LoVo (cell line): ENCODE measurements at regions not wholly inside any gene's neighbourhood (a gene's known extent, or its start where the extent isn't known, plus 50 kb on each side); places are given as distances from the start of the nearest gene placed in this dataset.
"Not testable (repeated sequence)": the region's sequence is repeated elsewhere in the genome, so short reads cannot be mapped to it uniquely, and the experiment has no call there.

ENCODE experiments used
- DNase-seq: peaks from one replicate; pipeline ENCODE4 v3.0.0-alpha.2; 2016; ENCODE audit warnings: low spot score

- no peak for DNase-seq
These were observed 76.4 kb upstream of the TBL1X start for GRCh38 chrX:9388450-9388849.

- no peak for DNase-seq
These were observed 74.7 kb upstream of the TBL1X start for GRCh38 chrX:9390121-9390520.

GRCh38 chrX:9390693-9391368, 74.0 kb upstream of the TBL1X start:
- no peak for DNase-seq

DNA sequence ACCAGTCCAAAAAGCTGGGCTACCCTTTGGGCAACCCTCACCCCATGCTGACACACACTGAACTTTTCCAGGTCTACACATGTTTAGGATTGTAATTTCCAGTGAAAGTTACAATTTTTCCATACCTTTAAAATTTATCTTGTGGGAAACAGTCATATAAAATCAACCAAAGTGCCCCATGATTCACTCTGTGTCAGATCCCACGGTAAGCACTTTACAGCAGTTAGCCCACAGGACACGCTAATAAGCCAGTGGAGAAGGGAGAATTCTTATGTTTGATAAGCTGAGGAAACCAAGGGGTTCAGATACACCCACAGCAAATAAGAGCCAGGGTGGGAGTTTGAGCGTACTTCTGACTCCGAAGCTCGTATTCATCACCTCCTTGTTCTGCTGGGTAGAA, 72.4 kb upstream of the TBL1X start:
- no peak for DNase-seq

DNA sequence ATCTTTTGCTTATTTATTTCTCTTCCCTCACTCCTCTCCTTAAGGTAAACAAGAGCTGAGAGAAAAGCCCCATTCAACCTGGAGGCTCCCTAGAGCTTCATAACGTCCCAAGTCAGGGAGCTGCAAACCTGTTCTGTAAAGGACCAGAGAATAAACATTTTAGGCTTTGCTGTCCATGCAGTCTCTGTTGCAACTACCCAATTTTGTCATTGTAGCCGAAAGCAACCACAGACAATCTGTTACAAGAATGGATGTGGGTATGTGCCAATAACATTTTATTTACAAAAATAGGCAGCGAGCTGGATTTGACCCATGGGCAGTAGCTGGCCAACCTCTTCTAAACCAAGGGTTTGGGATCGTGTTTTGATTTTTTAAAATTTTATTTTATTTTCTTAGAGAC, 71.3 kb upstream of the TBL1X start:
- no peak for DNase-seq

GRCh38 chrX:9394212-9394611, 70.6 kb upstream of the TBL1X start:
- DNase-seq, result no peak

DNA sequence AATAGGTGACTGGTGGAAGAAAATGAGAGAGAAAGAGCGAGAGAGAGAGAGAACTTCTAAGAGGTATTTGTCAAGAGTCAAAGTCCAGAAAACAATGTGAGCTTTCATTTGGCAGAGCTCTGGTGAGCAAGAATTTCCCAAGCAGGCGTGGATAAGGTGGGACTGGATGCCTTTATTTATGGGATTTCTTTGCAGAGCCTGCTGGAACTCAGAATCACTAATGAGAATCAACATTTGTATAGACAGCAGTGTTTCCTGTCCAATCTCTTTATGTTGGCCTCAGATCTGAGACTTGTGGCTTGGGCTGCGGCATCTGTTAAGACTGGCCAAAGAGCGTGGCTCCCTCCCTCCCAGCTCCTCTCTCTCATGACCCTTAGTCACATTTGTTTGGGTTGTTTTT, 67.9 kb upstream of the TBL1X start:
- peak; percentile 72 for DNase-seq

GRCh38 chrX:9401051-9401450, 63.8 kb upstream of the TBL1X start:
- no peak for DNase-seq

GRCh38 chrX:9403374-9403773, 61.5 kb upstream of the TBL1X start:
- no peak for DNase-seq

- DNase-seq, result not testable (repeated sequence)
These were observed 59.2 kb upstream of the TBL1X start for GRCh38 chrX:9405635-9406034.

DNA sequence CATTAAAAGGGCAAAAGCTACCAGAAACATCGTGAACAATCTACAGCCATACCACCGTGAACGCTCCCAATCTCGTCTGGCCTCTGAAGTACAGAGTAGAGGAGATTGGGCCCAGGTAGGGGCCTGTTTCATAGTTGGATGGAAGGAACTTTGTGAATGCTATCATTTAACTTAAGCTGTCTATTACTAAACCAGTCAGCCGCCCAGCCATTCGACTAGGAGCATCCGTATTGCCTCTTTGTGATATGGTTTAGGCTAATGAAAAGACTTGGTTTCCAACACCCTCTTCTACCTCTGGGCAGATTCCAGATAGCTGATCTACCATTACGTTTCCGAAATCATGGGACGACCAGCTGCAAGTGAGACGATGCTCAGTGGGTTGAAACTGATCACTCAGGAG, 54.0 kb upstream of the TBL1X start:
- DNase-seq, result not testable (repeated sequence)

DNA sequence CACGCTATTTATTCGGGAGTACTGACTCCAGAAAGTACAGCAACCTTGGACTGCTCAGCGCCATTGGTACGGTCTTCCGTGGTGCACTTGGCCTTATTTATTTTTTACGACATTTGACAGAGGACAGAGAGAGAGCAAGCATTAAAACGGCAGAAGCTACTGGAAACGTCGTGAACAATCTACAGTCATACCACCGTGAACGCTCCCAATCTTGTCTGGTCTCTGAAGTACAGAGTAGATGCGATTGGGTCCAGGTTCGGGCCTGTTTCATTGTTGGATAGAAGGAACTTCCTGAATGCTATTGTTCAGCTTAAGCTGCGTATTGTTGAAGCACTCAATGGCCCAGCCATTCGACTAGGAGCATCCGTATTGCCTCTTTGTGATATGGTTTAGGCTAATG, 53.2 kb upstream of the TBL1X start:
- not testable (repeated sequence) for DNase-seq

- no peak for DNase-seq
These were observed 50.4 kb upstream of the TBL1X start for GRCh38 chrX:9414416-9414815.
